ENCODE measurements at regions not wholly inside any gene's neighbourhood (a gene's known extent, or its start where the extent isn't known, plus 50 kb on each side); places are given as distances from the start of the nearest gene placed in this dataset.

DNA sequence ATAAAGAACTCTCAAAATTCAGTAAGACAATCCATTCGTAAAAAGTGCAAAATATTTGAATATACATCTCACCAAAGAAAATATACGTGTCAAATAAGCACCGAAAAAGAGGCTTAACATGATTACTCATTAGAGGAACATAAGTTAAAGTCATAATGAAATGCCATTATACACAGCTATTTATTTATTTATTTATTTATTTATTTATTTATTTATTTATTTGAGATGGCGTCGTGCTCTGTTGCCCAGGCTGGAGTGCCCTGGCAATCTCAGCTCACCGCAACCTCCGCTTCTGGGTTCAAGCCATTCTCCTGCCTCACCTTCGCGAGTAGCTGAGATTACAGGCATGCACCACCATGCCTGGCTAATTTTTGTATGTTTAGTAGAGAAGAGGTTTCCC, 203.6 kb upstream of the UBASH3B start:
- TF ChIP-seq CTCF (IDR thresholded peaks at IDR 0.05; ENCODE audit: low read length): no peak
- no peak for TF ChIP-seq EZH2phosphoT487 (IDR thresholded peaks at IDR 0.05; ENCODE audit: low read length)
- no peak for TF ChIP-seq EZH2 (optimal IDR thresholded peaks at IDR 0.05; ENCODE audit: low read depth, low read length)
